TTC549 (cell line): ENCODE measurements at regions not wholly inside any gene's neighbourhood (a gene's known extent, or its start where the extent isn't known, plus 50 kb on each side); places are given as distances from the start of the nearest gene placed in this dataset.

Experiments
- FAIRE-seq: peaks from 2 replicates; lab custom pipeline; 2012; peaks lifted over from hg19 to GRCh38; lab: Jason Lieb, UNC

GRCh38 chr5:121748686-121749085 is 103.0 kb upstream of the FTMT start:
- no peak for FAIRE-seq

- FAIRE-seq = no peak
Measured at GRCh38 chr5:121752149-121752548, 99.5 kb upstream of the FTMT start.

- FAIRE-seq = no peak
Measured at GRCh38 chr5:121755266-121755665, 96.4 kb upstream of the FTMT start.

- no peak for FAIRE-seq
Measured at GRCh38 chr5:121757753-121758152, 93.9 kb upstream of the FTMT start.

GRCh38 chr5:121758615-121759014 is 93.1 kb upstream of the FTMT start:
- no peak for FAIRE-seq

GRCh38 chr5:121762426-121762825 is 89.3 kb upstream of the FTMT start:
- no peak for FAIRE-seq

- no peak for FAIRE-seq
Measured at GRCh38 chr5:121763665-121764064, 88.0 kb upstream of the FTMT start.

- FAIRE-seq = no peak
Measured at GRCh38 chr5:121780406-121780805, 71.3 kb upstream of the FTMT start.

- no peak for FAIRE-seq
Measured at GRCh38 chr5:121783700-121784099, 68.0 kb upstream of the FTMT start.

GRCh38 chr5:121793791-121794190 is 57.9 kb upstream of the FTMT start:
- no peak for FAIRE-seq

GRCh38 chr5:121795511-121795910 is 56.2 kb upstream of the FTMT start:
- FAIRE-seq = no peak

- no peak for FAIRE-seq
Measured at GRCh38 chr5:121797681-121798518, 53.8 kb upstream of the FTMT start.
